Osteoblast (primary cell): ENCODE measurements at regions not wholly inside any gene's neighbourhood (a gene's known extent, or its start where the extent isn't known, plus 50 kb on each side); places are given as distances from the start of the nearest gene placed in this dataset.

Source experiments
- DNase-seq: peaks from one replicate; pipeline ENCODE4 v3.0.0; 2011; ENCODE audit warnings: low spot score, mixed read lengths; ENCODE audit not compliant: insufficient read length; ENCODE audit errors: missing footprints
- H2AFZ ChIP-seq: 2 replicates; pipeline ENCODE4 v1.6.0; 2011; ENCODE audit warnings: mild to moderate bottlenecking, low read length
- H3K27ac ChIP-seq: 2 replicates; pipeline ENCODE4 v1.5.1; 2011; ENCODE audit warnings: mild to moderate bottlenecking, low read depth, low read length, moderate library complexity
- H3K27me3 ChIP-seq: 2 replicates; pipeline ENCODE4 v1.6.0; 2012; ENCODE audit warnings: mild to moderate bottlenecking, control low read depth, inconsistent platforms, low read length, moderate library complexity; ENCODE audit not compliant: insufficient read depth
- H3K36me3 ChIP-seq: 2 replicates; pipeline ENCODE4 v1.5.1; 2011; ENCODE audit warnings: mild to moderate bottlenecking, low read length, control low read depth, moderate library complexity; ENCODE audit not compliant: insufficient read depth
- H3K4me1 ChIP-seq: 2 replicates; pipeline ENCODE4 v1.5.1; 2011; ENCODE audit warnings: mild to moderate bottlenecking, low read length, control low read depth, moderate library complexity; ENCODE audit not compliant: insufficient read depth
- H3K4me2 ChIP-seq: 2 replicates; pipeline ENCODE4 v1.6.0; 2011; ENCODE audit warnings: mild to moderate bottlenecking, low read length; ENCODE audit not compliant: insufficient read depth
- H3K4me3 ChIP-seq: fragments of 200-600 bp; sonication (generic); 3 replicates; pipeline ENCODE4 v1.5.1; 2012; ENCODE audit warnings: mild to moderate bottlenecking, low read length, inconsistent platforms; ENCODE audit not compliant: insufficient read depth
- H3K79me2 ChIP-seq: 2 replicates; pipeline ENCODE4 v1.6.0; 2012; ENCODE audit warnings: mild to moderate bottlenecking, low read length, control low read depth, inconsistent platforms; ENCODE audit not compliant: insufficient read depth
- H3K9me3 ChIP-seq: 2 replicates; pipeline ENCODE4 v1.5.1; 2011; ENCODE audit warnings: low read depth, low read length, control low read depth
- H4K20me1 ChIP-seq: 2 replicates; pipeline ENCODE4 v1.6.0; 2012; ENCODE audit warnings: mild to moderate bottlenecking, low read length, control low read depth; ENCODE audit not compliant: insufficient read depth
- TF ChIP-seq, protein P1 (sequence below): IDR thresholded peaks from 2 replicates; pipeline ENCODE4 v1.5.1; 2011; ENCODE audit warnings: mild to moderate bottlenecking, low read depth, low read length, moderate library complexity; ENCODE audit errors: extremely low read depth

DNA sequence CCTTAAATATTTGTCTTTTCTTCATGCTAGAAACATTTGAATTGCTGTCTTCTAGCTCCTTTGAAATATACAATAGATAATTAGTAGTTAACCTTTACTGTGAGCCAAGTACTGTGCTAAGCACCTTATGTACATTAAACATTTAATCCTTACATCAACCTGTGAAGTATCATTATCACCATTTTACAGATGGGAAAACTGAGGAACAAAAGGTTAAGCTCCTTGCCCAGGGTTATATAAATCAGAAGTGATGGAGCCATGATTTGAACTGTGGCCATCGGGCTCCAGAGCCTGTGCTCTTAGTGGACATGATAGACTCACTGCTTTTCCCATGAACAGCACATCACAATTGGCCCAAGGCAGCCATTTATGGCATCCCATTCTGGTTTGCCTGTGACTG lies 140.9 kb downstream of the UNC5CL start:
- no peaks in the 10 kb centered on the region for H3K36me3 ChIP-seq
- H3K9me3 ChIP-seq: no peaks in the 10 kb centered on the region
- H3K27ac ChIP-seq: no peak overlapping the region
- H4K20me1 ChIP-seq: no peaks in the 10 kb centered on the region
- no peak for DNase-seq
- H3K4me2 ChIP-seq: no peak overlapping the region
- no peak overlapping the region for H3K4me3 ChIP-seq
- no peaks in the 10 kb centered on the region for H3K27me3 ChIP-seq
- H3K79me2 ChIP-seq: no peaks in the 10 kb centered on the region
- H2AFZ ChIP-seq: no peak overlapping the region
- TF ChIP-seq, protein P1, sequence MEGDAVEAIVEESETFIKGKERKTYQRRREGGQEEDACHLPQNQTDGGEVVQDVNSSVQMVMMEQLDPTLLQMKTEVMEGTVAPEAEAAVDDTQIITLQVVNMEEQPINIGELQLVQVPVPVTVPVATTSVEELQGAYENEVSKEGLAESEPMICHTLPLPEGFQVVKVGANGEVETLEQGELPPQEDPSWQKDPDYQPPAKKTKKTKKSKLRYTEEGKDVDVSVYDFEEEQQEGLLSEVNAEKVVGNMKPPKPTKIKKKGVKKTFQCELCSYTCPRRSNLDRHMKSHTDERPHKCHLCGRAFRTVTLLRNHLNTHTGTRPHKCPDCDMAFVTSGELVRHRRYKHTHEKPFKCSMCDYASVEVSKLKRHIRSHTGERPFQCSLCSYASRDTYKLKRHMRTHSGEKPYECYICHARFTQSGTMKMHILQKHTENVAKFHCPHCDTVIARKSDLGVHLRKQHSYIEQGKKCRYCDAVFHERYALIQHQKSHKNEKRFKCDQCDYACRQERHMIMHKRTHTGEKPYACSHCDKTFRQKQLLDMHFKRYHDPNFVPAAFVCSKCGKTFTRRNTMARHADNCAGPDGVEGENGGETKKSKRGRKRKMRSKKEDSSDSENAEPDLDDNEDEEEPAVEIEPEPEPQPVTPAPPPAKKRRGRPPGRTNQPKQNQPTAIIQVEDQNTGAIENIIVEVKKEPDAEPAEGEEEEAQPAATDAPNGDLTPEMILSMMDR: no peak
- no peaks in the 10 kb centered on the region for H3K4me1 ChIP-seq

DNA sequence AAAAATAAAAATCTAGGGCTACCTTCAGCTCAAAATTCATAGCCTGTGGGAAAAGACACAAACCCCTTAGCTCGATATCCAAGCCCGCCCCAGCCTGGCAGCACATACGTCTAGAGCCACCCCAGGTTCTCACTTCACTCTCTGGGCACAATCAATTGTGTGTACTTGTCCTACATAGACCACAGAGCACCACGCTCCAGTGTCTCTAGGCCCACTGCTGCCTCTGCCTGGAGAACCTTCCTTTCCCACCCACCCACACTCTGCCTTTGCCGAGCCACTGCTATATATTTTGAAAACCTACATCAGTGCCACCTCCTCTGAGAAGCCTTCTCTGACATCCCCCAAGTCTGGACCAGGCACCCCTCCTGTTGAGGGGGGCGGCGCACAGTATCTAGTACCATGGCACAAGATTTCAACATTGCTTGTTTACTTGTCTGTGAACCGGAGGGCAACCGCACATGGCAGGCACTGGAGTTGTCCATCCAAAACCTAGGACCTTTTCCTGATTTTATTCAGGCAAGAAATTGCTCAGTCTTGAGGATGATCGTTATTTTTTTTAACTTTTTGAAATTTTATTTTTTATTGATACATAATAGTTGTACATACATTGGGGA lies 141.5 kb downstream of the UNC5CL start:
- H4K20me1 ChIP-seq: no peaks in the 10 kb centered on the region
- H3K4me1 ChIP-seq: no peaks in the 10 kb centered on the region
- no peak overlapping the region for H3K4me2 ChIP-seq
- no peak overlapping the region for H3K4me3 ChIP-seq
- H3K9me3 ChIP-seq: no peaks in the 10 kb centered on the region
- no peaks in the 10 kb centered on the region for H3K27me3 ChIP-seq
- DNase-seq: no peak
- no peak overlapping the region for H3K27ac ChIP-seq
- H2AFZ ChIP-seq: no peak overlapping the region
- H3K36me3 ChIP-seq: no peaks in the 10 kb centered on the region
- TF ChIP-seq, protein P1: no peak
- no peaks in the 10 kb centered on the region for H3K79me2 ChIP-seq

GRCh38 chr6:40896696-40897095 lies 142.3 kb downstream of the UNC5CL start:
- no peak overlapping the region for H2AFZ ChIP-seq
- no peak overlapping the region for H3K4me3 ChIP-seq
- no peak for DNase-seq
- no peaks in the 10 kb centered on the region for H3K36me3 ChIP-seq
- no peak overlapping the region for H3K27ac ChIP-seq
- H3K4me1 ChIP-seq: no peaks in the 10 kb centered on the region
- peaks cover 4% of the 10 kb centered on the region for H3K27me3 ChIP-seq
- H4K20me1 ChIP-seq: no peaks in the 10 kb centered on the region
- H3K79me2 ChIP-seq: no peaks in the 10 kb centered on the region
- TF ChIP-seq, protein P1: no peak
- no peaks in the 10 kb centered on the region for H3K9me3 ChIP-seq
- H3K4me2 ChIP-seq: no peak overlapping the region

- Histone ChIP-seq H3K36me3 (no peaks in the 10 kb centered on the region), H3K4me2 (peak overlapping the region; percentile 60), H3K9me3 (no peaks in the 10 kb centered on the region), H2AFZ (peak overlapping the region; percentile 62), H3K4me1 (no peaks in the 10 kb centered on the region), H3K27me3 (peaks cover 4% of the 10 kb centered on the region), H3K4me3 (no peak overlapping the region), H4K20me1 (no peaks in the 10 kb centered on the region), H3K79me2 (no peaks in the 10 kb centered on the region), H3K27ac (no peak overlapping the region)
- TF ChIP-seq, protein P1: peak; percentile 76
- peak; percentile 88 for DNase-seq
Measured at GRCh38 chr6:40894962-40895799, 143.8 kb downstream of the UNC5CL start.
